SU-DHL-6 (cell line): ENCODE measurements at regions not wholly inside any gene's neighbourhood (a gene's known extent, or its start where the extent isn't known, plus 50 kb on each side); places are given as distances from the start of the nearest gene placed in this dataset.

ENCODE experiments used
- EZH2phosphoT487 ChIP-seq: fragments of 200-600 bp; sonication (generic), shearing (Covaris generic); conservative IDR thresholded peaks from 2 replicates; pipeline ENCODE4 v1.6.1; 2018; ENCODE audit warnings: mild to moderate bottlenecking, antibody characterized with exemption, low read length, moderate library complexity, mixed read lengths
- TF ChIP-seq, protein P1 (sequence below): fragments of 200-600 bp; sonication (generic); IDR thresholded peaks from one replicate; pipeline ENCODE4 v1.5.1; 2017; ENCODE audit warnings: antibody characterized with exemption, mild to moderate bottlenecking, low read length, moderate library complexity; ENCODE audit not compliant: insufficient read depth, poor library complexity, severe bottlenecking

DNA sequence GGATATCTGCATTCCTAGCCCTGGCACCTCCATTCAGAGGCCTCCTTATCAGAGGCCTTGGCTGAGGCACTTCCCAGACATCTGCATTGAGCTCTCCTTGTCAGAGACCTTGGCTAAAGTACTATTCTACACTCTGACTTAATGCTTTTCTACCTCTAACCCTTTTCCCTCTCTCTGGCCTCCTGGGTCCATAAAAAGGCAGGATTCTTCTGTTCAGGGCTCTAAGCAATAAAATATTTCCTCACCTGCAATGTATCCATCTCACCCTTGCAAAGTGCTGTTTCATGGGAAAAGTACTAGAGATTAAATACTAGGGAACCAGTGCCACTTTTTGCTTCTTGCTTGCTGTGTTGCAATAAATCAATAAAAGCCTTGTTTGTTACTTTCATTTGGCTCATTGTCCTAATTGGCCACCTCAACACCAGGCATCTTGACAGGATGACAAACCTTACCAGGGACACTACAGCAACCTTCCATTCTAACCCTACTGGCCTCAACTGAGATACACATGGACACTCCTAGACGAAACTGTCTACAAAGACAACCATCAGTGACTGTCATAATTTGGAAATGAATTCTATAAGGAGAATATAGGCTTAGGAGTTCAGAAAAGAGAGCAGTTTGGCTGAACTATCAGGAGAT is 106.5 kb upstream of the SETMAR start:
- TF ChIP-seq, protein P1, sequence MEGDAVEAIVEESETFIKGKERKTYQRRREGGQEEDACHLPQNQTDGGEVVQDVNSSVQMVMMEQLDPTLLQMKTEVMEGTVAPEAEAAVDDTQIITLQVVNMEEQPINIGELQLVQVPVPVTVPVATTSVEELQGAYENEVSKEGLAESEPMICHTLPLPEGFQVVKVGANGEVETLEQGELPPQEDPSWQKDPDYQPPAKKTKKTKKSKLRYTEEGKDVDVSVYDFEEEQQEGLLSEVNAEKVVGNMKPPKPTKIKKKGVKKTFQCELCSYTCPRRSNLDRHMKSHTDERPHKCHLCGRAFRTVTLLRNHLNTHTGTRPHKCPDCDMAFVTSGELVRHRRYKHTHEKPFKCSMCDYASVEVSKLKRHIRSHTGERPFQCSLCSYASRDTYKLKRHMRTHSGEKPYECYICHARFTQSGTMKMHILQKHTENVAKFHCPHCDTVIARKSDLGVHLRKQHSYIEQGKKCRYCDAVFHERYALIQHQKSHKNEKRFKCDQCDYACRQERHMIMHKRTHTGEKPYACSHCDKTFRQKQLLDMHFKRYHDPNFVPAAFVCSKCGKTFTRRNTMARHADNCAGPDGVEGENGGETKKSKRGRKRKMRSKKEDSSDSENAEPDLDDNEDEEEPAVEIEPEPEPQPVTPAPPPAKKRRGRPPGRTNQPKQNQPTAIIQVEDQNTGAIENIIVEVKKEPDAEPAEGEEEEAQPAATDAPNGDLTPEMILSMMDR = no peak
- TF ChIP-seq EZH2phosphoT487 = no peak
